Heart right ventricle (tissue), 16 donors: ENCODE measurements at regions not wholly inside any gene's neighbourhood (a gene's known extent, or its start where the extent isn't known, plus 50 kb on each side); places are given as distances from the start of the nearest gene placed in this dataset.
A peak's percentile ranks its signal among the peaks of the same experiment; 100 is the strongest.

Experiments used
- ATAC-seq, 8 donors: fragments of 200-7000 bp; cut with Tn5 transposase; one replicate each; pipeline ENCODE4 v1.9.1; 2020; ENCODE audit warnings: mild to moderate bottlenecking in 8 of 8, moderate library complexity in 8 of 8, moderate number of reproducible peaks in 1 of 8
- DNase-seq, 2 donors: peaks; one replicate each; pipeline ENCODE4 v3.0.0-alpha.2; 2020
- H3K27ac ChIP-seq, 10 donors: fragments of 200-600 bp; sonication (generic) in 2 of 10; one replicate each; pipeline versions ENCODE4 v1.5.0 to v1.8.0; 2020 to 2022; ENCODE audit warnings: mild to moderate bottlenecking in 3 of 10
- H3K27me3 ChIP-seq, 7 donors: fragments of 200-600 bp; one replicate each; pipeline ENCODE4 v1.8.0; 2021 to 2022; ENCODE audit warnings: mild to moderate bottlenecking in 2 of 7
- H3K36me3 ChIP-seq, 9 donors: fragments of 200-600 bp; sonication (generic) in 1 of 9; one replicate each; pipeline versions ENCODE4 v1.5.0 to v1.8.0; 2020 to 2022; ENCODE audit warnings: mild to moderate bottlenecking in 2 of 9
- H3K4me1 ChIP-seq, 9 donors: fragments of 200-600 bp; sonication (generic) in 1 of 9; one replicate each; pipeline versions ENCODE4 v1.5.0 to v1.8.0; 2020 to 2022; ENCODE audit warnings: mild to moderate bottlenecking in 4 of 9
- H3K4me3 ChIP-seq, 10 donors: fragments of 200-600 bp; sonication (generic) in 2 of 10; one replicate each; pipeline versions ENCODE4 v1.5.0 to v1.8.0; 2020 to 2022; ENCODE audit warnings: mild to moderate bottlenecking in 7 of 10, moderate library complexity in 2 of 10
- H3K9me3 ChIP-seq, 11 donors: fragments of 200-600 bp in 10 of 11; sonication (generic) in 2 of 11; one replicate each; pipeline versions ENCODE4 v1.5.0 to v1.8.0; 2013 to 2022; ENCODE audit warnings: mild to moderate bottlenecking in 2 of 11, control low read depth in 1 of 11, moderate library complexity in 1 of 11
- WGBS, 2 donors: extraction: QIAGEN DNeasy Blood & Tissue Kit; methylation state at CpG; one replicate each; pipeline ENCODE4 v1.1.7; 2013; ENCODE audit warnings: inconsistent platforms in 1 of 2; 5-methylcytosine and 5-hydroxymethylcytosine counted together
- intact Hi-C, 10 donors: fragments of 100-400 bp; cut with DNase I; formaldehyde crosslinking; loops; one replicate each; pipeline versions ENCODE4 v1.11.1 to v1.14.2; 2022
- TF ChIP-seq, protein P1 (sequence below), 9 donors: fragments of 200-600 bp; sonication (generic) in 2 of 9; IDR thresholded peaks; one replicate each; pipeline versions ENCODE4 v1.5.0 to v1.8.0; 2021 to 2022; ENCODE audit warnings: antibody characterized with exemption in 9 of 9, mild to moderate bottlenecking in 5 of 9, moderate library complexity in 1 of 9
- donor health status: Arrhythmogenic right ventricular cardiomyopathy.
- donor health status: ischemic (EF 13 %, LVEDD 7.1; RV severe dilation, severe dysfunction).
- donor health status: healthy with polysubstance abuse.
- donor health status: DM: no; HTN: yes; CAD: no.
- donor health status: DM: no; HTN: no; CAD: no.
- donor health status: ischemic (EF 25% LVEDD 6.9; RV normal size, moderate dysfunction).
- donor health status: ischemic (EF 25% LVEDD 5.7; RV mildly dilated, moderate dysfunction).
- donor health status: healthy.
- donor health status: DM: yes; HTN: yes; CAD: no.
- donor health status: Ischemic cardiomyopathy.
- donor health status: ischemic (EF 35%, LVEDD 5.7; RV mildly dilated, moderate dysfunction).
- donor health status: nonischemic (EF 11% LVEDD 7.7; RV severe dilation, severe dysfunction).
- donor health status: DM: yes; HTN: yes; CAD: no.
- donor health status: PGD.
- donor health status: ischemic (EF 29% LVEDD 5.4; RV normal size, mild dysfunction).
- donor health status: nonischemic (EF 23%, LVEDD 6.1; RV moderate dilation, normal function).

GRCh38 chr13:59374691-59375090, 789.0 kb downstream of the DIAPH3 start:
- ATAC-seq (no peak), DNase-seq (no peak)
- no peaks in the 10 kb centered on the region for H3K27me3 ChIP-seq
- intact Hi-C loops, result no loop called here
- no peaks in the 10 kb centered on the region for H3K36me3 ChIP-seq
- peaks cover 0 to 17% (median 0%) of the 10 kb centered on the region in 11 donors for H3K9me3 ChIP-seq
- no peak overlapping the region for H3K4me3 ChIP-seq
- TF ChIP-seq, protein P1, sequence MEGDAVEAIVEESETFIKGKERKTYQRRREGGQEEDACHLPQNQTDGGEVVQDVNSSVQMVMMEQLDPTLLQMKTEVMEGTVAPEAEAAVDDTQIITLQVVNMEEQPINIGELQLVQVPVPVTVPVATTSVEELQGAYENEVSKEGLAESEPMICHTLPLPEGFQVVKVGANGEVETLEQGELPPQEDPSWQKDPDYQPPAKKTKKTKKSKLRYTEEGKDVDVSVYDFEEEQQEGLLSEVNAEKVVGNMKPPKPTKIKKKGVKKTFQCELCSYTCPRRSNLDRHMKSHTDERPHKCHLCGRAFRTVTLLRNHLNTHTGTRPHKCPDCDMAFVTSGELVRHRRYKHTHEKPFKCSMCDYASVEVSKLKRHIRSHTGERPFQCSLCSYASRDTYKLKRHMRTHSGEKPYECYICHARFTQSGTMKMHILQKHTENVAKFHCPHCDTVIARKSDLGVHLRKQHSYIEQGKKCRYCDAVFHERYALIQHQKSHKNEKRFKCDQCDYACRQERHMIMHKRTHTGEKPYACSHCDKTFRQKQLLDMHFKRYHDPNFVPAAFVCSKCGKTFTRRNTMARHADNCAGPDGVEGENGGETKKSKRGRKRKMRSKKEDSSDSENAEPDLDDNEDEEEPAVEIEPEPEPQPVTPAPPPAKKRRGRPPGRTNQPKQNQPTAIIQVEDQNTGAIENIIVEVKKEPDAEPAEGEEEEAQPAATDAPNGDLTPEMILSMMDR (IDR thresholded peaks at IDR 0.05), result no peak
- 64 to 66% methylated on average over 3 of the region's 3 CpGs for WGBS, 2 donors
- H3K4me1 ChIP-seq, result peaks cover 0 to 31% (median 12%) of the 10 kb centered on the region in 9 donors
- peak overlapping the region in 2 of 10 donors; percentile 19 to 24 for H3K27ac ChIP-seq

GRCh38 chr13:59384154-59384553, 779.6 kb downstream of the DIAPH3 start:
- peaks cover 0 to 35% (median 0%) of the 10 kb centered on the region in 11 donors for H3K9me3 ChIP-seq
- H3K27ac ChIP-seq, result peak overlapping the region in 3 of 10 donors; percentile 2 to 13 (median 6)
- no peaks in the 10 kb centered on the region for H3K27me3 ChIP-seq
- DNase-seq (no peak), ATAC-seq (peak in 1 of 8 donors; percentile 49)
- H3K36me3 ChIP-seq, result no peaks in the 10 kb centered on the region
- WGBS, 2 donors, result 37 to 40% methylated on average over 1 of the region's 1 CpG
- TF ChIP-seq, protein P1 (IDR thresholded peaks at IDR 0.05), result no peak
- H3K4me3 ChIP-seq, result no peak overlapping the region
- intact Hi-C loops, result no loop called here
- peaks cover 0 to 14% (median 0%) of the 10 kb centered on the region in 9 donors for H3K4me1 ChIP-seq

DNA sequence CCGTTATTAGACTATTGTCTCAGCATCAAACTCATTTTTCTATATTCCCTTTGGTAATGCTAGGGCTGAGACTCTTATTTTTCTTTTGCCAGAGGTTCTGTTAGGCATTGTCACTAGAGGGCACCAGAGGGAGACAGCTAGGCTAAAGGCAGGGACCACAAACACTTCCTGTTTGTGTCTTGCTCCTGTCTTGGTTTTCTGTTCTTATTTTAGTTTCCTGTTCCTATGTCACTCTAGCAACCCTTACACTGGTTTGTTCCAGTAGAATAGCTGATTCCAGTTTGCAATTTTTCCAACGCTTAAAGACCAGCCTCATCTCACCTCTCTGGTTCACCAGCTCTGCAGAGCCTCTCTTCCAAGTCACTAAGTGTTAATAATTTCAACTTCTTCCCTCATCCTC, 772.0 kb downstream of the DIAPH3 start:
- 22 to 29% methylated on average over 2 of the region's 2 CpGs for WGBS, 2 donors
- ATAC-seq (peak; percentile 26 to 89 (median 84)), DNase-seq (peak in 1 of 2 donors; percentile 85)
- H3K27ac ChIP-seq, result peak overlapping the region in 6 of 10 donors; percentile 2 to 61 (median 52)
- no peaks in the 10 kb centered on the region for H3K27me3 ChIP-seq
- H3K36me3 ChIP-seq, result no peaks in the 10 kb centered on the region
- H3K9me3 ChIP-seq, result peaks cover 0 to 28% (median 0%) of the 10 kb centered on the region in 11 donors
- intact Hi-C loops, result loop anchor here (1.0 to 10.0 kb wide), 16 partner anchors 83 to 943 kb away; no protein-coding TSS in a partner anchor
- H3K4me1 ChIP-seq, result peaks cover 0 to 14% (median 5%) of the 10 kb centered on the region in 9 donors
- TF ChIP-seq, protein P1 (IDR thresholded peaks at IDR 0.05), result peak; percentile 78 to 93 (median 90)
- H3K4me3 ChIP-seq, result no peak overlapping the region

GRCh38 chr13:59392328-59392727, 771.4 kb downstream of the DIAPH3 start:
- TF ChIP-seq, protein P1 (IDR thresholded peaks at IDR 0.05), result no peak
- Histone ChIP-seq H3K27ac (peak overlapping the region in 5 of 10 donors; percentile 2 to 61 (median 53)), H3K4me1 (peaks cover 0 to 16% (median 5%) of the 10 kb centered on the region in 9 donors), H3K4me3 (no peak overlapping the region), H3K27me3 (no peaks in the 10 kb centered on the region), H3K36me3 (no peaks in the 10 kb centered on the region), H3K9me3 (peaks cover 0 to 23% (median 0%) of the 10 kb centered on the region in 11 donors)
- intact Hi-C loops, result loop anchor here (1.0 to 10.0 kb wide), 14 partner anchors 82 to 942 kb away; no protein-coding TSS in a partner anchor
- no peak for ATAC-seq
- DNase-seq, result no peak
